EH (cell line): ENCODE measurements at regions not wholly inside any gene's neighbourhood (a gene's known extent, or its start where the extent isn't known, plus 50 kb on each side); places are given as distances from the start of the nearest gene placed in this dataset.
A peak's percentile ranks its signal among the peaks of the same experiment; 100 is the strongest.
"Not testable (repeated sequence)": the region's sequence is repeated elsewhere in the genome, so short reads cannot be mapped to it uniquely, and the experiment has no call there.

Source experiments
- DNase-seq: peaks from one replicate; pipeline ENCODE4 v3.0.0-alpha.2; 2015; ENCODE audit warnings: low read depth

GRCh38 chr21:35606146-35606545, 454.2 kb downstream of the SETD4 start:
- no peak for DNase-seq

- no peak for DNase-seq
These were observed 456.8 kb downstream of the SETD4 start for GRCh38 chr21:35603494-35603893.

GRCh38 chr21:35602811-35603362, 457.4 kb downstream of the SETD4 start:
- no peak for DNase-seq

GRCh38 chr21:35601211-35601610, 459.1 kb downstream of the SETD4 start:
- no peak for DNase-seq

- no peak for DNase-seq
These were observed 461.2 kb downstream of the SETD4 start for GRCh38 chr21:35599164-35599563.

- no peak for DNase-seq
These were observed 462.5 kb downstream of the SETD4 start for GRCh38 chr21:35597750-35598339.

GRCh38 chr21:35594905-35595304, 465.4 kb downstream of the SETD4 start:
- no peak for DNase-seq

- DNase-seq: peak; percentile 75
These were observed 467.3 kb downstream of the SETD4 start for GRCh38 chr21:35593000-35593502.

GRCh38 chr21:35590284-35590683, 470.0 kb downstream of the SETD4 start:
- DNase-seq: not testable (repeated sequence)

GRCh38 chr21:35587841-35588380, 472.4 kb downstream of the SETD4 start:
- peak; percentile 35 for DNase-seq

- no peak for DNase-seq
These were observed 474.0 kb downstream of the SETD4 start for GRCh38 chr21:35586305-35586704.

GRCh38 chr21:35585878-35586277, 474.4 kb downstream of the SETD4 start:
- peak; percentile 35 for DNase-seq

- no peak for DNase-seq
These were observed 475.2 kb downstream of the SETD4 start for GRCh38 chr21:35585155-35585554.

GRCh38 chr21:35583566-35584216, 476.6 kb downstream of the SETD4 start:
- no peak for DNase-seq

GRCh38 chr21:35582731-35583130, 477.6 kb downstream of the SETD4 start:
- DNase-seq: no peak

GRCh38 chr21:35581640-35582039, 478.7 kb downstream of the SETD4 start:
- no peak for DNase-seq

- no peak for DNase-seq
These were observed 480.6 kb downstream of the SETD4 start for GRCh38 chr21:35579520-35580293.

- DNase-seq: peak; percentile 47
These were observed 481.4 kb downstream of the SETD4 start for GRCh38 chr21:35578831-35579471.

- DNase-seq: peak; percentile 95
These were observed 482.0 kb downstream of the SETD4 start for GRCh38 chr21:35578347-35578782.

GRCh38 chr21:35575280-35575915, 484.9 kb downstream of the SETD4 start:
- peak; percentile 96 for DNase-seq
